Thyroid gland (tissue), 4 donors: ENCODE measurements at regions not wholly inside any gene's neighbourhood (a gene's known extent, or its start where the extent isn't known, plus 50 kb on each side); places are given as distances from the start of the nearest gene placed in this dataset.
"Not testable (repeated sequence)": the region's sequence is repeated elsewhere in the genome, so short reads cannot be mapped to it uniquely, and the experiment has no call there.

Experiments
- CTCF ChIP-seq, 6 experiments: fragments of 200-600 bp in 3 of 6; fragments of 450-650 bp in 3 of 6; sonication (generic) in 3 of 6; IDR thresholded peaks; one replicate each; pipeline ENCODE4 v1.5.1; 2016 to 2019; ENCODE audit warnings: antibody characterized with exemption in 6 of 6, mild to moderate bottlenecking in 2 of 6, inconsistent platforms in 1 of 6, moderate library complexity in 1 of 6
- POLR2A ChIP-seq, 2 donors: fragments of 450-650 bp; IDR thresholded peaks; one replicate each; pipeline ENCODE4 v1.6.1; 2017; ENCODE audit warnings: antibody characterized with exemption in 2 of 2, mild to moderate bottlenecking in 2 of 2, moderate library complexity in 1 of 2

GRCh38 chr9:67155218-67155617 lies 162.9 kb upstream of the SPATA31A3 start:
- TF ChIP-seq POLR2A, CTCF (IDR thresholded peaks at IDR 0.05): not testable (repeated sequence)
